A204.1 (cell line): ENCODE measurements at regions not wholly inside any gene's neighbourhood (a gene's known extent, or its start where the extent isn't known, plus 50 kb on each side); places are given as distances from the start of the nearest gene placed in this dataset.
"Not testable (repeated sequence)": the region's sequence is repeated elsewhere in the genome, so short reads cannot be mapped to it uniquely, and the experiment has no call there.

ENCODE experiments used
- FAIRE-seq: peaks from 2 replicates; lab custom pipeline; 2012; peaks lifted over from hg19 to GRCh38; lab: Jason Lieb, UNC

DNA sequence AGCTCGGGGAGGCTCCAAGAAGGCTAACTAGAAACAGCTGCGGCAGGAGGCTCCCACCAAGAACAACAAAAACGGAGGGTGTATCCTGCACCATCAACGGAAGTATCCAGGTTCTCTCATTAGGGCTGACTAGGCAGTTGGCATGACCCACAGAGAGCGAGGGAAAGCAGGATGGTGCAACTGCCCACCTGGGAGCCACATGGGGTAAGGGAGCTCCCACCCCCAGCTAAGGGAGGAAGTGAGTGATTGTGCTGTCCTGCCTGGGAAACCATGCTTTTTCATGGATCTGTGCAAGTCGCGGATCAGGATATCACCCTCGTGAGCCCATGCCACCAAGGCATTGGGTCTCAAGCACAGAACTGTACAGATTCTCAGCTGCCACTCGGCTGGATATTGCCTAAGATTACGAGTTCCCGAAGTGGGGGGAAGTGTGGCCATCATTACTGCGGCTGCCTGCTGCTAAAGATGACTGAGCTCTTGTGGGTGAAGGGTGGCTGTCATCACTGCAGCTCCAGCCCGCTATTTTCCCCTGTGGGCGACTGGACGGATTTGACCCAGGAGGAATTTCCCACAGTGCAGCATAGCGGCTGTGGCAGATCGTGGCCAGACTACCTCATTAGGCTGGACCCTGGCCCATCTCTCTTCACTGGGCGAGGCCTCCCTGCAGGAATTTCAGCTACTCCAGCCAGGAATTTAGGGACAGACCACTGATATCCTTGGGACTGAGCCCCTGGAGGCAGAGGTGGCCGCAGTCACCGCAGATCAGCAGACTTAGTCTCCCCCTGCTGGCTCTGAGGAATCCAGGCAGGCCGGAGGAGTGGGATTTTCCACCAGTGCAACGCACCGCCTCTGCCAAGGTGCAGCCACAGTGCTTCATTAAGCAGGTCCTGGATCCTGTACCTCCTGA is 515.7 kb downstream of the FRK start:
- no peak for FAIRE-seq

DNA sequence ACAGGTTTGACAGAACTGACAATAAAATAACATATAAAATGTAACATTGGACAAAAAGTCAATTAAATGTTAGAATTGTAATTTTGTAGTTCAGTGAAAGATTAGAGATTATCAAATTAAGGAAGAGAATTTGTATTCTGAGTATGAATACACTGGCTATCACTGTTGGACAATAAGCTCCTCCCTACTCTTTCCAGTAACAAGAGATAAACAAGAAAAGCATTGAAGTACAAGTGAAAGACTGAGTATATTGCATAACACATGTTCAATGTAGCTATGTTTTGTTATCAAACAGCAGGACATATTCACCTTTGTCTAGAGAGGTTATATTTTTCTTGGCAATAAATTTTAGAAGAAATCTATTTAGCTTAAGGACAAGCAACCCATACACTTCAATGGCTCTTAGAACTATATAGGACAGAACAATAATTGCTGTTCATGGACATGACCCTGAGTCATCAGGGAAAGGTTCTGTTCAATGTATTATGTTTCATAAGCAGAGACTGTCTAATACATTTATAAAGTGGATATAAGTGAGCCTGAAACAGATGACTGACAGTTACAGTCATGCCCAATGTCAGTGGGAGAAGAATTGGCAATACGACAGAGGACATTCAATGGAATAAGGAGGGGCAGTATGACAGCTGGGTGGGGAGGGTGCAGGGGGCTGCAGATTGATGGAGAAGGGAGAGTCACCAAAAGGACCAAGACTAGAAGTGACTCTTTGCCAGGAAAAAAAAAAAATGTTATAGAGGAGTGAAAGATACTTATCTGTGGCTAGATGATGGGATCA is 520.4 kb downstream of the FRK start:
- no peak for FAIRE-seq

DNA sequence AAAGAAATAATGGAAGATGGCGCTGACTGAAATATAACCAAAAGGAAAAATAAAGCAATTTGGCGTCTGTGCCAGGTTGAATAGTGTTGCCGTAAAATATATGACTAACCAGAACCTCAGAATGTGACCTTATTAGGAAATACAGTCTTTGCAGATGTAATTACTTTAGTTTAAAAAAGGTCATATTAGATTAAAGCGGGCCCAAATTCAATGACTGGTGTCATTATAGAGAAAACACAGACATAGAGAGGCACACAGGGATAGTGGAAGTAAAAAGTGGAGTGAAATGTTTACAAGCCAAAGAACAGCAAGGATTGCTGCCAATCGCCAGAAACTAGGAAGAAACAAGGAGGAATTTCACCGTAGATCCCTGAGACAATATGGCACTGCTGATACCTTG is 521.2 kb downstream of the FRK start:
- no peak for FAIRE-seq

DNA sequence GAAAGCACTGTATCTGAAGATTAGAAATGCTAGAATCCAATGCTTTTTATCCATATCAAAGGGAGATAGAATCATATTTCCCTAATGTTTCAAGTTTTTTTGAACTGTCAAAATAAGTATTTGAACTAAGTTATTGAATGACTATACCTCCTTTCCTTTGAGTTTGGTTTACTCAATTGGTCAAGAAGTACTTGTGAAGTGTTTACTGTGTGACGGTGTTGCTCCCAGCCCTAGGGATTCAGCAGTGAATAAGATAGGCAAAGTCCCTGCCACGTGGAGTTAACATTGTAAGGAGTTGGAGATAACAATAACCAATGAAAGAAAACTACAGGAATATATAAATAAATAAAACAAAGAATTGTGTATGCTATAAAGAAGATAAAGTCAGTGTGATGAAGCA is 535.9 kb downstream of the FRK start:
- no peak for FAIRE-seq

DNA sequence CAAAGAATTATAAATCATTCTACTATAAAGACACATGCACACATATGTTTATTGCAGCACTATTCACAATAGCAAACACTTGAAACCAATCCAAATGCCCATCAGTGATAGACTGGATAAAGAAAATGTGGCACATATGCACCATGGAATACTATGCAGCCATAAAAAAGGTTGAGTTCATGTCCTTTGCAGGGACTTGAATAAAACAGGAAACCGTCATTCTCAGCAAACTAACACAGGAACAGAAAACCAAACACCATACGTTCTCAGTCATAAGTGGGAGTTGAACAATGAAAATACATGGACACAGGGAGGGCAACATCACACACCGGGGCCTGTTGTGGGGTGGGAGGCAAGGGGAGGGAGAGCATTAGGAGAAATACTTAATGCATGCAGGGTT is 538.9 kb downstream of the FRK start:
- not testable (repeated sequence) for FAIRE-seq

DNA sequence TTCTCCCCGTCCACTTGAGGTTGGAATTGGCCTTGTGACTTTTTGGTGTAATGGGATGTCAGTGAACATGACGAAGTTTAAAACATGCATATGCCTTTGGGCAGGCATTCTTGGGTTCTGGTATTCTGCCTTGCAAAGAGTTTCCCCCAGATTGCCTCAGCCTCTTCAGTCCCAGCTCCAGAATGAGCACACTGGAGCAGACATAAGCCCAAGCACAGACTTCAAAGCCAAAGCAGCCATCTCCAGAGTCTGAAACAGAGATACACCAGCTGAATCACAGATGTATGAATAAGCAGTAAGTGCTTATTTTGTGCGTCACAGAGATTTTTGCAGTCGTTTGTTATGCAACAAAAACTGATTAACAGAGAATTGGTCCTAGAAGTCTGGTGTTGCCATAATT is 546.0 kb downstream of the FRK start:
- no peak for FAIRE-seq

DNA sequence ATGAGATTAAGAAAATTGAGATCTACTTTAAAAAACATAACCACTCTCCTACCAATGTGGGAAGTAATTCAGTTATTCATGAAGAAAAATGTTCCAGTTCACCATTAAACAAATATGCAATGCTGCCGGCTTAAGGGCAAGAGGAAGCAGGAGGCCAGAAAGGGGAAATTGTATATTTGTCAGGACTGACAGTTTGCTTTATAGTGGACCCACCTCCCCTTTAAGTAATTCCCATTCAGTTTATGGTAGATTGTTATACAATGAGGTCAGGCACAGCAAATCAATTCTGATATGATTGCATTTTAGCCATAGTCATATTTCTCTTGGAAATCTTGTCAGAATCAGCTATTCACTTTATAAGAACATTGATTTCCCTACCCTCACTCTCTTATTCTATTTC is 547.8 kb downstream of the FRK start:
- FAIRE-seq: no peak

DNA sequence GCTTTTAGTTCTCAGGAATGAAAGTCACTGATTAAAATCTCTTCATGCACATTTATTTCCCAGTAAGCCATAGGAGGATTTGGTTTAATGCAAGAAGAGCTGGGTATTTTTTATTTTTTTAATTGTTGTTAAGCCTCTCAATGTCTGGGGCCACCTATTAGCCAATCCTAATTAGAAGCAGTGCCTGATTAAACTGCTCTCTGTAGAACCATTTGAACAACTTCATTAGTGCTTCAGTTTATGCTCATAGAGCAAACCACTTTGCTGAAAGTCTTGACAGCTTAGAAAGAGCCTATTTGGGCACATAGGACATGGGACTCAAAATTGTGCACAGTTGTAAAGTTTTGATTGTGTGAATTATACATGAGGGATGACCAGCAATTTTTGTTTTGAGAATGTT is 548.9 kb downstream of the FRK start:
- FAIRE-seq: no peak

DNA sequence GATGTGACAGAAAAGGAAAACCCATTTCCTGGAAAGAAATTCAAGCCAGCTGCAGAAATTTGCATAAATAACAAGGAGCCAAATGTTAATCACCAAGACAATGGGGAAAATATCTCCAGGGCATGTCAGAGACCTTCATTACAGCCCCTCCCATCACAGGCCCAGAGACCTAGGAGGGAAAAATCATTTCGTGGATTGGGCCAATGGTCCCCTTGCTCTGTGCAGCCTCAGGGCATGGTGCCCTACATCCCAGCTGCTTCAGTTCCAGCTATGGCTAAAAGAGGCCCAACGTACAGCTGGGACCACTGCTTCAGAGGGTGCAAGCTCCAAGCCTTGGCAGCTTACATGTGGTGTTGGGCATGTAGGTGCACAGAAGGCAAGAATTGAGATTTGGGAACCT is 558.3 kb downstream of the FRK start:
- FAIRE-seq: not testable (repeated sequence)

DNA sequence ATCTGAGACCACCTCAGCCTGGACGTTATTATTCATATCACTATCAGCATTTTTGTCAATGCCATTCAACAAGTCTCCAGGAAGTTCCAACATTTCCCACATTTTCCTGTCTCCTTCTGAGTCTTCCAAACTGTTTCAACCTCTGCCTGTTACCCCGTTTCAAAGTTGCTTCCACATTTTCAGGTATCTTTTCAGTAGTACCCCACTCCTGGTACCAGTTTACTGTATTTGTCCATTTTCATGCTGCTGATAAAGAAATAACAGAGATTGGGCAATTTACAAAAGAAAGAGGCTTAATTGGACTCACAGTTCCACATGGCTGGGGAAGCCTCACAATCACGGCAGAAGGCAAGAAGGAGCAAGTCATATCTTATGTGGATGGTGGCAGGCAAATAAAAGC is 565.5 kb downstream of the FRK start:
- FAIRE-seq: no peak

DNA sequence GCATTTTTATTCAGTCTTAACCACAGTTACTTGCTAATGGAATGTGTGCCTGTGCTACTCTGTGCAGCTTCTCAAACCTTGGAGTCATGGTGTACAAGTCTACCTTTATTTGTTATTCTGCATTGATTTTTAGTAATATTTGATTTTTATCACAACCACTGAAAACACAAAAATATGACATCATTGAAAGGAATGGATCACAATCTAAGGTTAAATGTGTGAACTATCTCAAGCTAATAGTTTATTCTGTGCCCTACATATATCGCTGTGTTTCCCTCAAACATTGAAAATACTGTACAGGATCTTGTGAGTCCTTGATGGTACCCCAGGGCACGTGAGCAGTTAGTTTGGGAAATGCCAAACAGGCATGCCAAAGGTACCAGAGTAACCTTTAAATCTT is 573.4 kb downstream of the FRK start:
- no peak for FAIRE-seq

DNA sequence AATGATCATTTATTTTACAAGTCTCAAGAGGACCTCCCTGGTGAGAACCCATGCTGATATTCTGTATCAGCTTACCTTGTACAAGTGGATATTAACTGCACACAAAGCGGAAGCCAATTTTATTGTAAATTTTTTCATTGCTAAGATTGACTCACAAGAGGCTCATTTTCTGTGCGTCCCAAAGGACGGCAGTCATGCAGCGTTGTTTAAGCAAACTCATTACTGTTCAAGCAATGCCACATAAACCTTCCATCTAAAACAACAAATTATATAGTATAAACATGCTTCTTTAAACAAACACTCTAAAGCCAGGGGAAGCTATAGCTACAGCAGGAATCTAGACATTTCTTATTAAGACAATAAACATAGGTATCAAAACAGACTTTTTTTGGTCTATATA is 575.3 kb downstream of the FRK start:
- FAIRE-seq: no peak

DNA sequence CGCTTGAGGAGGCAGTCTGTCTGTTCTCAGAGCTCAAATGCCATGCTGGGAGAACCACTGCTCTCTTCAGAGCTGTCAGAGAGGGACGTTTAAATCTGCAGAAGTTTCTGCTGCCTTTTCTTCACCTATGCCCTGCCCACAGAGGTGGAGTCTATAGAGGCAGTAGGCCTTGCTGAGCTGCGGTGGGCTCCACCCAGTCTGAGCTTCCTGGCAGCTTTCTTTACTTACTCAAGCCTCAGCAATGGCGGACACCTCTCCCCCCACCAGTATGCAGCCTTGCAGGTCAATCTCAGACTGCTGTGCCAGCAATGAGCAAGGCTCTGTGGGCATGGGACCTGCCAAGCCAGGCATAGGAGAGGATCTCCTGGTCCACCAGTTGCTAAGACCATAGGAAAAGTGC is 580.1 kb downstream of the FRK start:
- not testable (repeated sequence) for FAIRE-seq

DNA sequence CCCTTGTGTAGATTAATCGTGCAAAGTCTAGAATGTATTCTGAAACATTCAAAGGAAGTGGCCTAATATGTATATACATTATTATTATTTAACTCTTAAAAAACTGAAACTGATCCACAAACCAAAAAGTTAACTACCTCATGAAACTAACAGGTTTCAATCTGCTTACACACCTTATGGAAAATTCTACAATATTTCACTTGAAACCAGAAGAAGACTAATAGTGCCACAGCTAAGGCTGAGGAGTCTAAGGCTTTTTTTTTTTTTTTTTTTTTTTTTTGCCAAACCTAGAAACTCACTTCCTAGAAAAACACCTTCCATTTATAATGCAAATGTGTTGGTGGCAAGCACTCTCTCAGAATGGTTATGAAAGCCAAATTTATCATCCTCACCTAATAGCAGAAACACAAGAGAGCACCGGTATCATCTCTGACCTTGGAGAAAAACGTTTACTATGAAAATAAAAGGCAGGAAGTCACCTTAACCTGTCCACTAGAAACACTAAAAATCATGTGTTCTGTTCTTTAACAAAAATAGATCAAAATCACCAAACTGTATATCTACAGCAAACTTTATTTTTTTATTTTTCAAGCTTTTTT is 586.1 kb downstream of the FRK start:
- no peak for FAIRE-seq

DNA sequence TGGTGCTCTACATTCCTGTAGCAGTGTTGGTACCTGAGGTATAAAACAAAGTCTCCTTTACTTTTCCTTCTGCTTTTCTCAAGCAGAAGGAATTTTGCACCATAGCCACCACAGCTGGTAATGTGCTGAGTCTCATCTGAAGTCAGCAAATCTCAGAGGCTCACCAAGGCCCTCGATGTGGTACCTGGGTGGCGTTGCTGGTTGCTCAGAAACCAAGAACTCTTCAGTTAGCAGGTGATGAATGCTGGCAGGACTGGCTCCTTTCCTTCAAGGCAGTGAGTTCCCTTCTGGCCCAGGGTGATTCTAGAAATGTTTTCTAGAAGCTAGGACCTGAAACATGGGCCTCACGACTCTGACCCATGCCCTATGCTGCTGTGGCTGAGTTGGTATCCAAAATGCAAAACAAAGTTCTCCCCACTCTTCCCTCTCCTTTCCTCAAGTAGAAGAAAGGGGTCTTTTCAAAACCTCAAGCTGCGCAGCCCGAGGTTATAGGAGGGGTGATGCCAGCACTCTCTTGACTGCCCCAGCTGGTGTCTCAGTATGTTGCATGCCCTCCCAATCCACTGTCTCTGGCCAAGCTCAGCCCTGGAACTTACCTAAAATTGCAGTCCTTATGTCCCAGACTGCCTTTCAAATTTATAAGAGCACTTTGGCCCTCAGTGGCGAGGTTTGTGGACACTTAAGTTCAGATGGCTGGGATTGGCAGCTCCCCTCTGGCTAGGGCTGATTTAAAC is 592.3 kb downstream of the FRK start:
- FAIRE-seq: no peak

DNA sequence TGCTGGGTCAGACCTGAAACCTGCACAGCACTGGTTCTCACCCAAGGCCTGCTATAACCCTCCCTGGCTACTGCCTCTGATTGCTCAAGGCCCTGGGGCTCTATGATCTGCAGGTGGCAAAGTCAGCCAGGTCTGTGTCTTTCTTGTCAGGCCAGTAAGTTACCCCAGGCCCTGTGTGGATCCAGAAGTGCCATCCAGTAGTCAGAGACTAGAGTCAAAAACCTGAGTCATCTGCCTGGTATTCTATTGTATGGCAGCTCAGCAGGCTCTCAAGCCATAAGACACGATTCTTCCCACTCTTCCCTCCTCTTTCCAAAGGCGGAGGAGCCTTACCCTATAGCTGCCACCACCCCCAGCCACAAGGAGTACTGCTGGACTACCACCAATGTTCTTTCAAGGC is 593.0 kb downstream of the FRK start:
- FAIRE-seq: no peak

DNA sequence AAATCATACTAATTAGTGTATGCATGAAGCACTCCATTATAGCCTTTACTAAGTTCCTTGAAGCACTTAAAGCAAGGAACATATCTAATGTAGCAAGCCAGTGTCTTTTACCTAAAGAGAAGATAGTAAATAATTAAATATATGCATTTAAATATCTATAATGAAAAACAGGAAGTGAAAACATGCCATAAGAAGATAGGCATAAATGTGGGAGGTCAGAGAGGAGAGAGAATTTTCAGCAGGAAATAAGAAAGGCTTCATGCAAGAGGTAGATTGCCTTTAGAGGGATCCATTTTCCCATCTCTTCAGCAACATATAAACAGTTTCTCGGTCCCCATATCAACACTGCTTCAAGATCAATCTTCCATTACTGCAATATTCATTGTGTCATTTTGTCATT is 599.8 kb downstream of the FRK start:
- FAIRE-seq: no peak

DNA sequence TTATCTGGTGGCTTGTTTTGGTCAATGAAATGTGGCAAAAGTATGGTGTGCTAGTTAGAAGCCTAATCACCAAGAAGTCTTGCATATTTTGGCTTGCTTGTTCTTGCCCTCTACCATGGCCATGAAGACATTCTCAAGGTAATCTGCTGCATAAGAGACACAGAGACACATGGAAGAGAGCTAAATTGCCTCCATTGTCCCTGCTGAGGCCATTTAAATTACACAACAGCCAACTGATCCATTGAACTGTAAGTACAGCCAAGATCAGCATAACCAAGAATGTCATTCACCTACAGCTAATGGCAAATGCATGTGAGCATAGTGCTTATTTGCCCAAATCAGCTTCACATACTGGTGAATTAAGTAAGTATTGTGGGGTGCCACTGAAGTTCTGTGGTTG is 603.8 kb downstream of the FRK start:
- FAIRE-seq: no peak

DNA sequence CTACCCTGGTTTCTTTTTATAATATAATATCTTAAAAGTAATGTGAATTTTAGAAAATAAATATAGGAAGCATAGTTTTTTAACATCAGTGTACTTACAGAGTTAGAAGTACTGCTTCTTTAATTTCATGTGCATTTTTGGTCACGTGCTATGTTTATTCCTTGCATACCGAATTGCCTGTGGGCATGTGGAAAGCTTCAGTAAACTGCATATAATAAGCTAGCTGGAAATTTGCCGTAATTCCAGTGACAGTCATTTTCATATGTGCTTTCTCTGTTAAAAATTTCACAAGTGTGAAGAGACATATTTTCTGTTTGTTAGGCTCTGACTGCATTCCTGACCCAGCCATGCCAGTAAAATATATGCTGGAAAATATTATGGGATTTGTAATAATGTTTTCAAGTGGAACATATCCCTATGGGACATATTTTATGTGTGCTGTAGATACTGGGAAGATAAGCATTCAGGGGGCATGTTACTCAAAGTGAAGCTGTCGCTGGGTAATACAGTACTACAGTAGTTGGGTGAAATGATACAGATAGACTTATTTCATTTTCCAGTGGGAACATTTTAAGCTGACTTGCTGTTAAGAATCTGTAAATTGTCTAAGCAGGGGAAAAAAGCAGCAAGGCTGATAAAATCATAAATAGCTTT is 616.7 kb downstream of the FRK start:
- FAIRE-seq: no peak

DNA sequence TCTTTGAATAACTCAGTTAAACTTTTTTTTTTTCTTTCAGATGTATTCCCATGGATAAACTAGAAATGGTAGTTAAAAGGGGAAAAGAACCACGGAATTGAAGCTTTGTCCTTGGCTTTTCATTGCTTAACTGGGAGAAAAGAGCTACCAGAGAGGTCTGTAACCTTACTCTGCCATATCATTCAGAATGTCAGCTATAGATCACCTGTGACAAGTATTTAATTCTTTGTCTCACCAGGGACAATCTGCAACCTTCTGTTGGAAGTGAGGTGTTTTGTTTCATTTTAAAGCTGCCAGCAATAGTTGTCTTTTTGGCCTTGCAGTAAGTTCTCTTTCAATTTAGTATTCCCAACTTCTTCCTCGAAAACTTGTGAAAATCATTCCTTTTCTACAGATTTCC is 618.4 kb downstream of the FRK start:
- FAIRE-seq: no peak

DNA sequence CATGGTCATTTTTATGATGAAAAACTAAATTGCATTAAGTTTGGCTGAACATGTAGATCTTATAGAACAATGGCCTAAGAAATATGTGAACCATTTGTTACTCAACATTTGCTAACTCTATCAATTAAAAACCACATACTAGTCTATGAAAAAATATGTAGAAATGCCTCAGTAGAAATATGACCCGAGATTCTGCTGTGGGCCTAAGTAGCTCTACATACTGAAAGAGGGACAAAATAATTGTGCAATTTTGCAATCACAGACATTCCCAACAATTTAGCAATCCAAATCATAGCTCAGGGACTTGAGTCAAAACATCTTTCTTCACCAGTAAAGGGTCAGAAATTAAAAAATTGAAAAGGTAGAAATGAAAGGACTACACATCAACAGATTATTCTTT is 619.0 kb downstream of the FRK start:
- no peak for FAIRE-seq

DNA sequence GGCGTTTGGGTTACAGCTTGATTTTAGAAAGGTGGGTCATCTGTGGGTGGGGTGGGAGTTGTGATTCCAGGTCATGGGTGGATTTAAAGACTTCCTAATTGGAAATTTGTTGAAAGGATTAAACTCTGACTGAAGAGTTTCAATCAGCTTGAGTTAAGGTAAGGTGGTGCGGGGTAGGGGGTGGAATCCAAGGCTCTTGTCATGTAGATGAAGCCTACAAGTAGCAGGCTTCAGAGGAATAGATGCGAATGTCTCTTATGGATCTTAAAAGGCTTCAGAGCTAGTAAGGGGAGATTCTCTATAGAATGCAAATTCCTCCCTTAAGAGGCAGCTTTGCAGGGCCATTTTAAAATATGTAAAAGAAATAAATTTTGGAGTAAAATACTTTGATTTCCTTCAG is 645.3 kb downstream of the FRK start:
- no peak for FAIRE-seq
